MM.1S (cell line): ENCODE measurements at regions not wholly inside any gene's neighbourhood (a gene's known extent, or its start where the extent isn't known, plus 50 kb on each side); places are given as distances from the start of the nearest gene placed in this dataset.
A peak's percentile ranks its signal among the peaks of the same experiment; 100 is the strongest.

Experiments
- DNase-seq: peaks from one replicate; pipeline ENCODE4 v3.0.0-alpha.2; 2015
- H2AFZ ChIP-seq: fragments of 300-600 bp; sonication (generic); 2 replicates; pipeline ENCODE4 v1.6.0; 2016; ENCODE audit warnings: antibody characterized with exemption, low read length
- H3F3A ChIP-seq: fragments of 300-600 bp; sonication (generic); 2 replicates; pipeline ENCODE4 v1.6.1; 2016; ENCODE audit warnings: mild to moderate bottlenecking, antibody characterized with exemption, low read length, moderate library complexity, mixed read lengths; ENCODE audit not compliant: insufficient read depth
- H3K27ac ChIP-seq: fragments of 300-600 bp; sonication (generic); 2 replicates; pipeline ENCODE4 v1.5.1; 2016; ENCODE audit warnings: mild to moderate bottlenecking, low read length
- H3K27me3 ChIP-seq: fragments of 300-600 bp; sonication (generic); replicated peaks from 2 replicates; pipeline ENCODE4 v1.6.0; 2016; ENCODE audit warnings: low read length; ENCODE audit not compliant: insufficient read depth
- H3K36me3 ChIP-seq: fragments of 300-600 bp; sonication (generic); replicated peaks from 2 replicates; pipeline ENCODE4 v1.6.1; 2016; ENCODE audit warnings: mild to moderate bottlenecking, low read length, mixed read lengths; ENCODE audit not compliant: insufficient read depth
- H3K4me1 ChIP-seq: fragments of 300-600 bp; sonication (generic); 2 replicates; pipeline ENCODE4 v1.6.1; 2016; ENCODE audit warnings: low read length, mixed read lengths
- H3K4me2 ChIP-seq: fragments of 300-600 bp; sonication (generic); 2 replicates; pipeline ENCODE4 v1.6.0; 2016; ENCODE audit warnings: low read depth, low read length
- H3K4me3 ChIP-seq: fragments of 300-600 bp; sonication (generic); 2 replicates; pipeline ENCODE4 v1.5.1; 2016; ENCODE audit warnings: low read length, mixed read lengths
- H3K79me2 ChIP-seq: fragments of 300-600 bp; sonication (generic); 2 replicates; pipeline ENCODE4 v1.6.1; 2016; ENCODE audit warnings: mixed run types, low read length, mixed read lengths
- H3K9ac ChIP-seq: fragments of 300-600 bp; sonication (generic); 2 replicates; pipeline ENCODE4 v1.6.1; 2016; ENCODE audit warnings: low read length, mixed read lengths
- H3K9me2 ChIP-seq: fragments of 300-600 bp; sonication (generic); replicated peaks from 2 replicates; pipeline ENCODE4 v1.6.1; 2016; ENCODE audit warnings: mild to moderate bottlenecking, low read length, mixed read lengths; ENCODE audit not compliant: insufficient read depth
- H3K9me3 ChIP-seq: fragments of 300-600 bp; sonication (generic); replicated peaks from 2 replicates; pipeline ENCODE4 v1.6.1; 2016; ENCODE audit warnings: mild to moderate bottlenecking, low read length, mixed read lengths; ENCODE audit not compliant: insufficient read depth
- H4K20me1 ChIP-seq: fragments of 300-600 bp; sonication (generic); 2 replicates; pipeline ENCODE4 v1.6.1; 2016; ENCODE audit warnings: mild to moderate bottlenecking, low read length, moderate library complexity, mixed read lengths; ENCODE audit not compliant: insufficient read depth
- EZH2 ChIP-seq: fragments of 300-600 bp; sonication (generic); optimal IDR thresholded peaks from 2 replicates; pipeline ENCODE3; 2017; ENCODE audit warnings: low read depth, mild to moderate bottlenecking, antibody characterized with exemption, low read length, mixed read lengths
- EZH2phosphoT487 ChIP-seq: fragments of 300-600 bp; sonication (generic); IDR thresholded peaks from 2 replicates; pipeline ENCODE4 v1.6.1; 2018; ENCODE audit warnings: antibody characterized with exemption, low read length
- TF ChIP-seq, protein P1 (sequence below): fragments of 300-600 bp; sonication (generic); IDR thresholded peaks from 2 replicates; pipeline ENCODE4 v1.5.1; 2016; ENCODE audit warnings: antibody characterized with exemption, low read length, mixed read lengths

GRCh38 chr11:82118946-82119345 lies 614.7 kb downstream of the FAM181B start:
- H3K27ac ChIP-seq: no peak overlapping the region
- H3K9me2 ChIP-seq: no peaks in the 10 kb centered on the region
- H3K4me3 ChIP-seq: no peak overlapping the region

DNA sequence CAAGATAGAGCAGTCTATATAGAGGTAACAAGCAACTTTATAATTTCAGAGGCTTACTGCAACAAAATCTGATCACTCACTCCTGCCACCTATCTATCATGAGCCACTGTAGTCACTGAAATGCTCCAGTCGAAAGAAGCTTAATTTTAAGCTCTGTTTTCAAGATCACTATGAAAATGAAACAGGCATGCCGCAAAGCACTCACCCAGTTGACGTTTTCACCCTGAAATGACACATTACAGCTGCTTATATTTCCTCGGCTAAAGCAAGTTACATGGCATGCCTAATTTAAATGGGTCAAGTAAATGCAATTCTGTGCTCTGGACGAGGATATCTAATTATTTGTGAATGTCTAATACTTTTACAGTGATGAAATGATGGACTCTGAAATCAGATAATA lies 616.3 kb downstream of the FAM181B start:
- TF ChIP-seq EZH2phosphoT487 (no peak), EZH2 (no peak)
- TF ChIP-seq, protein P1, sequence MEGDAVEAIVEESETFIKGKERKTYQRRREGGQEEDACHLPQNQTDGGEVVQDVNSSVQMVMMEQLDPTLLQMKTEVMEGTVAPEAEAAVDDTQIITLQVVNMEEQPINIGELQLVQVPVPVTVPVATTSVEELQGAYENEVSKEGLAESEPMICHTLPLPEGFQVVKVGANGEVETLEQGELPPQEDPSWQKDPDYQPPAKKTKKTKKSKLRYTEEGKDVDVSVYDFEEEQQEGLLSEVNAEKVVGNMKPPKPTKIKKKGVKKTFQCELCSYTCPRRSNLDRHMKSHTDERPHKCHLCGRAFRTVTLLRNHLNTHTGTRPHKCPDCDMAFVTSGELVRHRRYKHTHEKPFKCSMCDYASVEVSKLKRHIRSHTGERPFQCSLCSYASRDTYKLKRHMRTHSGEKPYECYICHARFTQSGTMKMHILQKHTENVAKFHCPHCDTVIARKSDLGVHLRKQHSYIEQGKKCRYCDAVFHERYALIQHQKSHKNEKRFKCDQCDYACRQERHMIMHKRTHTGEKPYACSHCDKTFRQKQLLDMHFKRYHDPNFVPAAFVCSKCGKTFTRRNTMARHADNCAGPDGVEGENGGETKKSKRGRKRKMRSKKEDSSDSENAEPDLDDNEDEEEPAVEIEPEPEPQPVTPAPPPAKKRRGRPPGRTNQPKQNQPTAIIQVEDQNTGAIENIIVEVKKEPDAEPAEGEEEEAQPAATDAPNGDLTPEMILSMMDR: no peak
- Histone ChIP-seq H3K4me3 (no peak overlapping the region), H3K27ac (no peak overlapping the region), H3K4me2 (0 out of 2 replicates have a peak overlapping the region, but pooled peaks have one; percentile 17), H3K9me2 (no peaks in the 10 kb centered on the region), H3K4me1 (no peaks in the 10 kb centered on the region), H2AFZ (peak overlapping the region; percentile 3; the same call in 1 of the 2 replicates), H3K27me3 (no peaks in the 10 kb centered on the region), H3K9me3 (no peaks in the 10 kb centered on the region), H3K79me2 (no peaks in the 10 kb centered on the region), H3K9ac (no peak overlapping the region), H3K36me3 (no peaks in the 10 kb centered on the region), H4K20me1 (no peaks in the 10 kb centered on the region), H3F3A (no peaks in the 10 kb centered on the region)
- DNase-seq: peak; percentile 31

More at GRCh38 chr11:82118946-82119345, 614.7 kb downstream of the FAM181B start:
- Histone ChIP-seq H3K9me3 (no peaks in the 10 kb centered on the region), H3K4me1 (no peaks in the 10 kb centered on the region), H3K27me3 (no peaks in the 10 kb centered on the region), H4K20me1 (no peaks in the 10 kb centered on the region), H3F3A (no peaks in the 10 kb centered on the region), H3K4me2 (no peak overlapping the region), H3K79me2 (no peaks in the 10 kb centered on the region), H2AFZ (no peak overlapping the region), H3K36me3 (no peaks in the 10 kb centered on the region), H3K9ac (no peak overlapping the region)
- no peak for DNase-seq
- TF ChIP-seq EZH2 (no peak), EZH2phosphoT487 (no peak)
- TF ChIP-seq, protein P1: no peak

- TF ChIP-seq, protein P1: no peak
- TF ChIP-seq EZH2phosphoT487 (no peak), EZH2 (no peak)
- H2AFZ ChIP-seq: no peak overlapping the region
- H3K4me2 ChIP-seq: no peak overlapping the region
These were observed 628.2 kb downstream of the FAM181B start for GRCh38 chr11:82105331-82105998.

More at GRCh38 chr11:82105331-82105998, 628.2 kb downstream of the FAM181B start:
- no peak overlapping the region for H3K27ac ChIP-seq
- no peaks in the 10 kb centered on the region for H3K79me2 ChIP-seq
- H3K4me1 ChIP-seq: 0 out of 2 replicates have a peak, but pooled peaks cover 4% of the 10 kb centered on the region
- H3K4me3 ChIP-seq: no peak overlapping the region; the same call in 1 of the 2 replicates
- no peaks in the 10 kb centered on the region for H3F3A ChIP-seq
- no peaks in the 10 kb centered on the region for H3K36me3 ChIP-seq
- H3K9me3 ChIP-seq: no peaks in the 10 kb centered on the region
- H3K27me3 ChIP-seq: no peaks in the 10 kb centered on the region
- H3K9me2 ChIP-seq: no peaks in the 10 kb centered on the region
- peak; percentile 26 for DNase-seq
- H4K20me1 ChIP-seq: no peaks in the 10 kb centered on the region
- H3K9ac ChIP-seq: no peak overlapping the region
